Tibial nerve (tissue), 4 donors: ENCODE measurements at regions not wholly inside any gene's neighbourhood (a gene's known extent, or its start where the extent isn't known, plus 50 kb on each side); places are given as distances from the start of the nearest gene placed in this dataset.

Source experiments
- DNase-seq, 2 donors: peaks; one replicate each; pipeline ENCODE4 v3.0.0-alpha.2; 2019; ENCODE audit warnings: low spot score in 2 of 2
- H3K27ac ChIP-seq, 4 donors: fragments of 200-600 bp; sonication (generic) in 3 of 4; one replicate each; pipeline ENCODE4 v1.5.1; 2017 to 2019; ENCODE audit warnings: mild to moderate bottlenecking in 1 of 4
- H3K27me3 ChIP-seq, 2 donors: fragments of 200-600 bp; sonication (generic) in 1 of 2; one replicate each; pipeline versions ENCODE4 v1.5.1 to v1.6.0; 2017 to 2019
- H3K36me3 ChIP-seq, 3 donors: fragments of 200-600 bp; sonication (generic); one replicate each; pipeline ENCODE4 v1.5.1; 2018 to 2019
- H3K4me1 ChIP-seq, 4 donors: fragments of 200-600 bp; sonication (generic) in 3 of 4; one replicate each; pipeline ENCODE4 v1.5.1; 2017 to 2019
- H3K4me3 ChIP-seq, 4 donors: fragments of 200-600 bp; sonication (generic) in 3 of 4; one replicate each; pipeline ENCODE4 v1.5.1; 2017 to 2019; ENCODE audit warnings: mild to moderate bottlenecking in 1 of 4, moderate library complexity in 1 of 4
- H3K9me3 ChIP-seq, 4 donors: fragments of 200-600 bp; sonication (generic) in 3 of 4; one replicate each; pipeline ENCODE4 v1.5.1; 2017 to 2019
- EP300 ChIP-seq, 2 donors: sonication (generic); formaldehyde crosslinking; IDR thresholded peaks; one replicate each; pipeline ENCODE4 v1.6.1; 2017; ENCODE audit warnings: antibody characterized with exemption in 2 of 2, mild to moderate bottlenecking in 1 of 2
- POLR2A ChIP-seq, 2 donors: fragments of 450-650 bp; IDR thresholded peaks; one replicate each; pipeline ENCODE4 v1.6.1; 2017; ENCODE audit warnings: antibody characterized with exemption in 2 of 2, mild to moderate bottlenecking in 2 of 2, moderate library complexity in 2 of 2
- WGBS, 2 donors: methylation state at CpG; one replicate each; pipeline ENCODE4 v1.1.5; 2018; 5-methylcytosine and 5-hydroxymethylcytosine counted together
- TF ChIP-seq, protein P1 (sequence below), 5 experiments: fragments of 200-600 bp in 3 of 5; fragments of 450-650 bp in 2 of 5; sonication (generic) in 3 of 5; IDR thresholded peaks; one replicate each; pipeline ENCODE4 v1.5.1; 2016 to 2019; ENCODE audit warnings: antibody characterized with exemption in 5 of 5, mild to moderate bottlenecking in 3 of 5, moderate library complexity in 2 of 5

DNA sequence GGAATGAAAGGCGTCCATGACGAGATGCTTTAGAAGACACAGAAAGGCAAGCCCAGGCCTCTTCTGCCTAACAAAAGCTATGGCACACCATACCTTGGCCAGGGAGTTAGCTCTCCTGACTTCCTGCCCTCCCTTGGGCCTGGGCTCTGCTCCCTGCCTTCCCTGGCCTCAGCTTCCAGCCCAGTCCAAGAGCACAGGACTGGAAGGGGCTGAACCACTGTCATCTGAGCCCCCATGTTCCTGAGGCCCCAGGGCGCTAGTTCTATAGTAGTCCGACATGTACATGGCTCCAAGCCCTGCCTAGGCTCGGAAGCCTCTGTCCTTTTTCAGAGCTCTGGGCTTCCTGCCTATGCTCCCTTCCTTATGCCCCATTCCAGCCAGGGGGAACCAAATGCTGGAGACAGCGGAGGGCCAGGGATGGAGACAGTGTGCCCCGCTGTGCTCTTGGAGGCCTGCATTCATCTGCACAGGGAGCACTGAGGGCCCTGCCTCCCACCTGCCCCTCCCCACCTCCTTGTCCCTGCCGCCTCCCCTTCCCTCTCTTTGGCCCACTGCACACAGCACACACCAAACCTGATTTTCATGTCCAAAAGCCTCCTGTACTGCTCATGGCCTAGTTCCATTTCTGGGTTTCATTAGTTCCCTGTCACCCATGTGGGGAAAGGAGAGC is 240.1 kb downstream of the RHOU start:
- no peak for DNase-seq
- Histone ChIP-seq H3K27ac (no peak overlapping the region), H3K4me3 (no peak overlapping the region), H3K4me1 (peaks cover 0 to 13% (median 2%) of the 10 kb centered on the region in 4 donors), H3K27me3 (no peaks in the 10 kb centered on the region), H3K9me3 (no peaks in the 10 kb centered on the region), H3K36me3 (no peaks in the 10 kb centered on the region)
- 87 to 98% methylated on average over 7 to 8 of the region's 8 CpGs for WGBS, 2 donors
- TF ChIP-seq POLR2A (IDR thresholded peaks at IDR 0.05) (no peak), EP300 (IDR thresholded peaks at IDR 0.05) (no peak)
- TF ChIP-seq, protein P1, sequence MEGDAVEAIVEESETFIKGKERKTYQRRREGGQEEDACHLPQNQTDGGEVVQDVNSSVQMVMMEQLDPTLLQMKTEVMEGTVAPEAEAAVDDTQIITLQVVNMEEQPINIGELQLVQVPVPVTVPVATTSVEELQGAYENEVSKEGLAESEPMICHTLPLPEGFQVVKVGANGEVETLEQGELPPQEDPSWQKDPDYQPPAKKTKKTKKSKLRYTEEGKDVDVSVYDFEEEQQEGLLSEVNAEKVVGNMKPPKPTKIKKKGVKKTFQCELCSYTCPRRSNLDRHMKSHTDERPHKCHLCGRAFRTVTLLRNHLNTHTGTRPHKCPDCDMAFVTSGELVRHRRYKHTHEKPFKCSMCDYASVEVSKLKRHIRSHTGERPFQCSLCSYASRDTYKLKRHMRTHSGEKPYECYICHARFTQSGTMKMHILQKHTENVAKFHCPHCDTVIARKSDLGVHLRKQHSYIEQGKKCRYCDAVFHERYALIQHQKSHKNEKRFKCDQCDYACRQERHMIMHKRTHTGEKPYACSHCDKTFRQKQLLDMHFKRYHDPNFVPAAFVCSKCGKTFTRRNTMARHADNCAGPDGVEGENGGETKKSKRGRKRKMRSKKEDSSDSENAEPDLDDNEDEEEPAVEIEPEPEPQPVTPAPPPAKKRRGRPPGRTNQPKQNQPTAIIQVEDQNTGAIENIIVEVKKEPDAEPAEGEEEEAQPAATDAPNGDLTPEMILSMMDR (IDR thresholded peaks at IDR 0.05): no peak

DNA sequence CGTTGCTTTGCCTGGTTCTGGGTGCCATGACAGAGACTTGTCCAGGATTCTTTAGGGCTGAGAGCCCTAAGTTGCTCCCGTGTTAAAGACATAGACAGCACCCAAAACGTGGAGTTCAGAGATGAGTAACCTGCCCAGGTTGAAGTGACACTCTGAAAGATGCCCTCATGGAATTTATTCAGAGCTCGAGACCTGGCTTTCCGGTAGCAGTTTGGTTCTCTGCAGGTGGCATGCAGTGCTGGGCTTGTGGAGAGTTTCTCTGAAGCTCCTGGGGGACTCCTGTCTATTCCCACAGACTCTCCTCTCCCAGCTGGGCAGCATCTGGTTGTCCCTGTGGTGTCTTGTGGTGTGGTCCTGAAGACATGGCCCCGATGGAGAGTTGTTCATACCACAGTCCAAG is 241.0 kb downstream of the RHOU start:
- H3K36me3 ChIP-seq: no peaks in the 10 kb centered on the region
- no peak for DNase-seq

DNA sequence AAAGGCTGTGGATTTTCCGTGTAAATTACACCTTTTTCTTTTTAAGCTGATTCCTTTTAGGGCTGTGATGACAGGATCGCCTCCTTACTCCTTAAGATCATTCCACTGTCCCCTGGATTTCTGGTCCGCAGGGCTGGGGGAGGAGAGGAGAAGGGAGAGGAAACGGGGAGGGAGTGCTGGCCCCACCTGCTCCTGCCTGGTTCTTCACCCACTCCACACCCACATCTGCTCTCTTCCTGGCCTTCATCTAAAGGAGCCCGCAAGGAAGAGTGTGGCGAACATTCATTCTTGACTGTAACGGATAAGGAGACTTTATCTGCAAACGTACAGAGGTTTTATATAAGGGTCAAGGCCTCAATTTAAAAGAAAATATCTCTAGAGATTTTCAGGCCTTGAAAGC is 242.0 kb downstream of the RHOU start:
- no peaks in the 10 kb centered on the region for H3K36me3 ChIP-seq
- peaks cover 0 to 13% (median 2%) of the 10 kb centered on the region in 4 donors for H3K4me1 ChIP-seq
- no peak overlapping the region for H3K27ac ChIP-seq
- DNase-seq: no peak
- 92% methylated on average over 8 of the region's 8 CpGs for WGBS, 2 donors
- no peak overlapping the region for H3K4me3 ChIP-seq
- no peaks in the 10 kb centered on the region for H3K9me3 ChIP-seq
- H3K27me3 ChIP-seq: no peaks in the 10 kb centered on the region
- TF ChIP-seq EP300 (IDR thresholded peaks at IDR 0.05) (no peak), POLR2A (IDR thresholded peaks at IDR 0.05) (no peak)
- TF ChIP-seq, protein P1 (IDR thresholded peaks at IDR 0.05): no peak

More for the DNA sequence above, 241.0 kb downstream of the RHOU start:
- TF ChIP-seq EP300 (IDR thresholded peaks at IDR 0.05) (no peak), POLR2A (IDR thresholded peaks at IDR 0.05) (no peak)
- TF ChIP-seq, protein P1 (IDR thresholded peaks at IDR 0.05): no peak
- H3K4me3 ChIP-seq: no peak overlapping the region
- no peak overlapping the region for H3K27ac ChIP-seq
- no peaks in the 10 kb centered on the region for H3K27me3 ChIP-seq
- 95 to 98% methylated on average over 6 of the region's 6 CpGs for WGBS, 2 donors
- no peaks in the 10 kb centered on the region for H3K9me3 ChIP-seq
- H3K4me1 ChIP-seq: peaks cover 0 to 13% (median 2%) of the 10 kb centered on the region in 4 donors

DNA sequence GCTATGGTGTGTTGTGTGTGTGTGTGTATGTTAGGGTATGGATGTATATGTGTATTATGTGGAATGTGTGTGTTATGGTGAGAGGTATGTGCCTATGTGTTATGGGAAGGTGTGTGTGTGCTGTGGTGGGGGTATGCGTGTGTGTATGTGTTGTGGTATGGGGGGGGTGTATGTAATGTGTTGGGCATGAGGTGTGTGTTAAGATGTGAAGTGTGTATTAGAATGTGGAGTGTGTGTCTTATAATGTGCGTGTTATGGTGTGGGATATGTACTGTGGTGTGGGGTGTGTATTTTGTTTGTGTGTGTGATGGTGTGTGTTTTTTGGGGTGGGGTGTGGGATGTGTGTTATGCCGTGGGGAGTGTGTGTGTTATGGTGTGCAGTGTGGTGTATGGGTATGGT is 242.5 kb downstream of the RHOU start:
- TF ChIP-seq EP300 (IDR thresholded peaks at IDR 0.05) (no peak), POLR2A (IDR thresholded peaks at IDR 0.05) (no peak)
- TF ChIP-seq, protein P1 (IDR thresholded peaks at IDR 0.05): no peak
- Histone ChIP-seq H3K27ac (no peak overlapping the region), H3K9me3 (no peaks in the 10 kb centered on the region), H3K27me3 (no peaks in the 10 kb centered on the region), H3K4me1 (peaks cover 0 to 13% (median 2%) of the 10 kb centered on the region in 4 donors), H3K4me3 (no peak overlapping the region), H3K36me3 (no peaks in the 10 kb centered on the region)
- no peak for DNase-seq
- 96% methylated on average over 3 of the region's 3 CpGs for WGBS, 2 donors

DNA sequence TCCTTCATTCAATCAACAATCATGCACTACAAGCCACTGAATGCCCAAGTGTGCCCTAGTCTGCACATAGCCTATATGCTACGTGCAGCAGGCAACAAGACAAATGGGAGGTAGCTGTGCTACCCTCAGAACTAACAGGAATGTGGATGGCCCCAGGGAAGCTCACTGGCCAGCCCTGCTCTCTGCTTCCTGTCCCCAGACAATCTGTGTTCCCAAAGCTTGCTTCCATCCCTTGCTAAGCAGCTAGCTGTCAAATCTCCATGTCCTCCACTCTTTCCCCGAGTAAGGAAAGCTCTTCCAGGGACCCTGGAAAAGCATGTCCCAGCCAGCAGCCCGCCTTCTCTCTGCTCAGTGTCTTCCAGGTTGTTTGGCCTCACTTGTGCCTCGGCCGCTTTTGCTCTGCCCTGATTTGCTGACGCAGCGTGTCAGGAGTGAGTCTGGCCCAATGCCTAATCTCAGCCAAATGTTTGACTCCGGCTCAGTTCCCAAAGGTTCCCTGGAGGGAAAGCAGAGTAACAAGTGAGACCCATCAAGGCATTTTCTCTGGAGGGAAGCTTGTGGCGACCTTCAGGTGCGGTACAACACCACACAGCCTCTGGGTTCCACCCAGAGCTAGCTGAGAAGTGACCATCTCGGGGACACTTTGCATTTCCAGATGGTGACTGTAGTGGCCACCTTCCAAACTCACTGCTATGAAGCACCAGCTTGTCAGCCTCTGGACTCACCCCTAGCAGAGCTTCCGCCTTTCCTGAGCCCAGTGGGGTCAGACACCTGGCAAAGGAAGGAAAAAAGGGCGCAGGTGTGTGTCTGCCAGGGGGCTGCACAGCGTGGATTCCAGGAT is 243.4 kb downstream of the RHOU start:
- Histone ChIP-seq H3K27me3 (no peaks in the 10 kb centered on the region), H3K9me3 (no peaks in the 10 kb centered on the region), H3K36me3 (no peaks in the 10 kb centered on the region), H3K4me3 (no peak overlapping the region), H3K4me1 (peaks cover 0 to 13% (median 2%) of the 10 kb centered on the region in 4 donors), H3K27ac (no peak overlapping the region)
- WGBS, 2 donors: 50 to 56% methylated on average over 14 of the region's 14 CpGs
- DNase-seq: peak in 1 of 2 donors; percentile 64
- TF ChIP-seq, protein P1 (IDR thresholded peaks at IDR 0.05): no peak
- peak in 1 of 2 donors; percentile 30 for TF ChIP-seq EP300 (IDR thresholded peaks at IDR 0.05)
- no peak for TF ChIP-seq POLR2A (IDR thresholded peaks at IDR 0.05)
